ENCODE measurements at regions not wholly inside any gene's neighbourhood (a gene's known extent, or its start where the extent isn't known, plus 50 kb on each side); places are given as distances from the start of the nearest gene placed in this dataset.

DNA sequence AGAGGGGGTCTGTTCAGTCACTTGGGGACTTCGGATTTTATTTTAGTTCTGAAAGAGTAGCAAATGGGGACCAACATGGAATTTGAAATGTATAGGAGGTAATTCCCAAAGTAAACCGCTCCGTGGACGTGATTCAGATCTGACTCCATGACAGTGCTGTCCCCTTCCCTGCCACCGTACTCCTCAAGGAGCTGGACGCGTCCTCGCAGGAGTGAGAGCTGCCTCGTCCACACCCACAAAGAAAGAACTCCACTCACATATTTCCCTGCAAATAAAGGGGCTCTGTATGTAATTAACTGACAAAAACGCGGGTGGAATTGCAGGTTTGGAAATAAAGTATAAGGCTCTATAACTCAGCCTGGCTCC is 183.6 kb downstream of the ETS2 start:
- TF ChIP-seq, protein P1, sequence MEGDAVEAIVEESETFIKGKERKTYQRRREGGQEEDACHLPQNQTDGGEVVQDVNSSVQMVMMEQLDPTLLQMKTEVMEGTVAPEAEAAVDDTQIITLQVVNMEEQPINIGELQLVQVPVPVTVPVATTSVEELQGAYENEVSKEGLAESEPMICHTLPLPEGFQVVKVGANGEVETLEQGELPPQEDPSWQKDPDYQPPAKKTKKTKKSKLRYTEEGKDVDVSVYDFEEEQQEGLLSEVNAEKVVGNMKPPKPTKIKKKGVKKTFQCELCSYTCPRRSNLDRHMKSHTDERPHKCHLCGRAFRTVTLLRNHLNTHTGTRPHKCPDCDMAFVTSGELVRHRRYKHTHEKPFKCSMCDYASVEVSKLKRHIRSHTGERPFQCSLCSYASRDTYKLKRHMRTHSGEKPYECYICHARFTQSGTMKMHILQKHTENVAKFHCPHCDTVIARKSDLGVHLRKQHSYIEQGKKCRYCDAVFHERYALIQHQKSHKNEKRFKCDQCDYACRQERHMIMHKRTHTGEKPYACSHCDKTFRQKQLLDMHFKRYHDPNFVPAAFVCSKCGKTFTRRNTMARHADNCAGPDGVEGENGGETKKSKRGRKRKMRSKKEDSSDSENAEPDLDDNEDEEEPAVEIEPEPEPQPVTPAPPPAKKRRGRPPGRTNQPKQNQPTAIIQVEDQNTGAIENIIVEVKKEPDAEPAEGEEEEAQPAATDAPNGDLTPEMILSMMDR (conservative IDR thresholded peaks at IDR 0.05): no peak
- no peak for TF ChIP-seq EZH2 (IDR thresholded peaks at IDR 0.05; ENCODE audit: low read depth)

All from PC-9 (cell line).